ENCODE measurements at regions not wholly inside any gene's neighbourhood (a gene's known extent, or its start where the extent isn't known, plus 50 kb on each side); places are given as distances from the start of the nearest gene placed in this dataset.

GRCh38 chr10:84854439-84854838 is 526.0 kb downstream of the CCSER2 start:
- TF ChIP-seq, protein P1, sequence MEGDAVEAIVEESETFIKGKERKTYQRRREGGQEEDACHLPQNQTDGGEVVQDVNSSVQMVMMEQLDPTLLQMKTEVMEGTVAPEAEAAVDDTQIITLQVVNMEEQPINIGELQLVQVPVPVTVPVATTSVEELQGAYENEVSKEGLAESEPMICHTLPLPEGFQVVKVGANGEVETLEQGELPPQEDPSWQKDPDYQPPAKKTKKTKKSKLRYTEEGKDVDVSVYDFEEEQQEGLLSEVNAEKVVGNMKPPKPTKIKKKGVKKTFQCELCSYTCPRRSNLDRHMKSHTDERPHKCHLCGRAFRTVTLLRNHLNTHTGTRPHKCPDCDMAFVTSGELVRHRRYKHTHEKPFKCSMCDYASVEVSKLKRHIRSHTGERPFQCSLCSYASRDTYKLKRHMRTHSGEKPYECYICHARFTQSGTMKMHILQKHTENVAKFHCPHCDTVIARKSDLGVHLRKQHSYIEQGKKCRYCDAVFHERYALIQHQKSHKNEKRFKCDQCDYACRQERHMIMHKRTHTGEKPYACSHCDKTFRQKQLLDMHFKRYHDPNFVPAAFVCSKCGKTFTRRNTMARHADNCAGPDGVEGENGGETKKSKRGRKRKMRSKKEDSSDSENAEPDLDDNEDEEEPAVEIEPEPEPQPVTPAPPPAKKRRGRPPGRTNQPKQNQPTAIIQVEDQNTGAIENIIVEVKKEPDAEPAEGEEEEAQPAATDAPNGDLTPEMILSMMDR (IDR thresholded peaks at IDR 0.05): no peak
- TF ChIP-seq POLR2A (IDR thresholded peaks at IDR 0.05): no peak
